CD4-positive, alpha-beta T cell (primary cell): ENCODE measurements at regions not wholly inside any gene's neighbourhood (a gene's known extent, or its start where the extent isn't known, plus 50 kb on each side); places are given as distances from the start of the nearest gene placed in this dataset.

Source experiments
- ATAC-seq: fragments of 200-7000 bp; cut with Tn5 transposase; one replicate; pipeline ENCODE4 v1.10.0; 2022; ENCODE audit warnings: mild to moderate bottlenecking; ENCODE audit not compliant: poor library complexity
- CTCF ChIA-PET: fragments of 350-600 bp; sonication (Branson Sonifier 250); formaldehyde crosslinking; loops from one replicate; lab custom pipeline; 2021; ENCODE audit warnings: antibody characterized with exemption, inconsistent platforms; lab: Charles Lee
- POLR2A ChIA-PET: fragments of 350-600 bp; sonication (Branson Sonifier 250); formaldehyde crosslinking; loops from one replicate; lab custom pipeline; 2021; ENCODE audit warnings: antibody characterized with exemption, inconsistent platforms; lab: Charles Lee
- DNase-seq, 14 experiments: peaks; one replicate each; pipeline ENCODE4 v3.0.0-alpha.2; 2013 to 2020; ENCODE audit warnings: mixed read lengths in 2 of 14
- H3K27ac ChIP-seq, 2 donors: one replicate each; pipeline versions ENCODE4 v1.5.1 to v1.7.0; 2013; ENCODE audit warnings: low read length in 2 of 2, low read depth in 1 of 2, mild to moderate bottlenecking in 1 of 2
- H3K27me3 ChIP-seq, 2 experiments: 1 replicate in 1 of 2; 2 replicates in 1 of 2; pipeline versions ENCODE4 v1.6.1 to v1.7.0; 2013; ENCODE audit warnings: low read length in 2 of 2, control low read depth in 1 of 2, mild to moderate bottlenecking in 1 of 2, moderate library complexity in 1 of 2; ENCODE audit not compliant: insufficient read depth in 2 of 2, control insufficient read depth in 1 of 2
- H3K36me3 ChIP-seq: one replicate; pipeline ENCODE4 v1.6.1; 2013; ENCODE audit warnings: low read length, control low read depth; ENCODE audit not compliant: insufficient read depth
- H3K4me1 ChIP-seq: one replicate; pipeline ENCODE4 v1.6.1; 2013; ENCODE audit warnings: low read length, control low read depth; ENCODE audit not compliant: insufficient read depth
- H3K4me3 ChIP-seq: one replicate; pipeline ENCODE4 v1.5.1; 2013; ENCODE audit warnings: mild to moderate bottlenecking, low read length, moderate library complexity
- H3K9me3 ChIP-seq, 2 experiments: 1 replicate in 1 of 2; 2 replicates in 1 of 2; pipeline versions ENCODE4 v1.6.1 to v1.7.0; 2013; ENCODE audit warnings: low read length in 2 of 2, mild to moderate bottlenecking in 2 of 2, control low read depth in 1 of 2, moderate library complexity in 1 of 2; ENCODE audit not compliant: control insufficient read depth in 1 of 2, insufficient read depth in 1 of 2
- H3K27ac Mint-ChIP-seq: one replicate; pipeline ENCODE4 v1.8.0; 2020; ENCODE audit warnings: mixed read lengths
- H3K27me3 Mint-ChIP-seq: one replicate; pipeline ENCODE4 v1.8.0; 2021; ENCODE audit warnings: mixed read lengths
- H3K36me3 Mint-ChIP-seq: one replicate; pipeline ENCODE4 v1.8.0; 2021; ENCODE audit warnings: low read depth, mixed read lengths
- H3K4me1 Mint-ChIP-seq: one replicate; pipeline ENCODE4 v1.8.0; 2021; ENCODE audit warnings: low read depth, mixed read lengths
- H3K4me3 Mint-ChIP-seq: one replicate; pipeline ENCODE4 v1.8.0; 2020; ENCODE audit warnings: mild to moderate bottlenecking, mixed read lengths
- H3K9me3 Mint-ChIP-seq: one replicate; pipeline ENCODE4 v1.8.0; 2020; ENCODE audit warnings: mixed read lengths
- intact Hi-C, 2 experiments: fragments of 100-400 bp; cut with DNase I in 1 of 2; cut with micrococcal nuclease in 1 of 2; formaldehyde crosslinking; loops; one replicate each; pipeline versions ENCODE4 v1.15.1 to v1.9.0; 2023 to 2025; cut with DNase I, micrococcal nuclease
- TF ChIP-seq, protein P1 (sequence below): fragments of 200-600 bp; IDR thresholded peaks from one replicate; pipeline ENCODE4 v1.8.0; 2022; ENCODE audit warnings: antibody characterized with exemption, mild to moderate bottlenecking

DNA sequence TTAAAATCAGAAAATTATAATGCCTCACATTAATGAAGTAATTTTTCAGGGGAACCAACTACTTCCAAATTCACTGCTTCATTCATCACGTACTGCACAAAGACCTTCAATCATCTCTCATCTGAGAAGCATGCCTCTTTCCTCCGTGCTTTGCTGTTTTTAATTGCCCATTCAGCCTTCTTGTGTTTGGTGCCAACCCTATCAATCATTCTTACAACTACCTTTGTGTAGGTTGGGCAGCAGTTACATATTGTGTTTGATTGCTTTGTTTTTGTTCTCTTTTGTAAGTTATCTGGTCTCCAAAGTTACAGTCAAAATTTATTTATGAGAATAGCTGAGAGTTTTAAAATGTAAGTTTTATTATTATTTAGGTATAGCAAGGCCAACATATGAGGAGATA, 549.0 kb upstream of the SLC8A1 start:
- Mint-ChIP-seq H3K27ac (no peak overlapping the region), H3K36me3 (no peaks in the 10 kb centered on the region), H3K9me3 (peaks cover 4% of the 10 kb centered on the region), H3K27me3 (no peaks in the 10 kb centered on the region), H3K4me1 (no peaks in the 10 kb centered on the region), H3K4me3 (no peak overlapping the region)
- ChIA-PET POLR2A (no interaction called here), CTCF (no interaction called here)
- no peak overlapping the region for H3K4me3 ChIP-seq
- TF ChIP-seq, protein P1, sequence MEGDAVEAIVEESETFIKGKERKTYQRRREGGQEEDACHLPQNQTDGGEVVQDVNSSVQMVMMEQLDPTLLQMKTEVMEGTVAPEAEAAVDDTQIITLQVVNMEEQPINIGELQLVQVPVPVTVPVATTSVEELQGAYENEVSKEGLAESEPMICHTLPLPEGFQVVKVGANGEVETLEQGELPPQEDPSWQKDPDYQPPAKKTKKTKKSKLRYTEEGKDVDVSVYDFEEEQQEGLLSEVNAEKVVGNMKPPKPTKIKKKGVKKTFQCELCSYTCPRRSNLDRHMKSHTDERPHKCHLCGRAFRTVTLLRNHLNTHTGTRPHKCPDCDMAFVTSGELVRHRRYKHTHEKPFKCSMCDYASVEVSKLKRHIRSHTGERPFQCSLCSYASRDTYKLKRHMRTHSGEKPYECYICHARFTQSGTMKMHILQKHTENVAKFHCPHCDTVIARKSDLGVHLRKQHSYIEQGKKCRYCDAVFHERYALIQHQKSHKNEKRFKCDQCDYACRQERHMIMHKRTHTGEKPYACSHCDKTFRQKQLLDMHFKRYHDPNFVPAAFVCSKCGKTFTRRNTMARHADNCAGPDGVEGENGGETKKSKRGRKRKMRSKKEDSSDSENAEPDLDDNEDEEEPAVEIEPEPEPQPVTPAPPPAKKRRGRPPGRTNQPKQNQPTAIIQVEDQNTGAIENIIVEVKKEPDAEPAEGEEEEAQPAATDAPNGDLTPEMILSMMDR: no peak
- H3K36me3 ChIP-seq: no peaks in the 10 kb centered on the region
- no peaks in the 10 kb centered on the region for H3K4me1 ChIP-seq
- peaks cover 0 to 8% of the 10 kb centered on the region in 2 experiments for H3K9me3 ChIP-seq
- no peak overlapping the region for H3K27ac ChIP-seq
- H3K27me3 ChIP-seq: no peaks in the 10 kb centered on the region
- no peak for ATAC-seq
- intact Hi-C loops: no loop called here
- no peak for DNase-seq

DNA sequence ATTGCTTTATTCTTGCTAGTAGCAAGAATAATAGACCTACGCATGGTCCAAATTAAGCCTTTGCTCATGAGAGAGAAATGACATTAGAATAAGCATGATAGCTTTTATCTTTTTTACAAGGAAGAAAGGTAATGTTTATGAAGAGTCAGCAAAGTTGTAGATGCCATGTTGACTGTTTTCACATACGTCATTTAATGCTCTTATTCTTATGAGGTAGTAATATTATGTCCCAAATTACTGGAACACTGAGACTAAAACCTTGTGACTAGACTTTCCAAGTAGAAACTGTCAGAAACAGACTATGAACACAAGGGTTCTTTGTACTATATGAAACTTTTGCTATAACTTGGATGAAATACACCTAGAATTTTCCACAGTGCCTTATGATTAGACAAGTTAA, 552.8 kb upstream of the SLC8A1 start:
- Histone ChIP-seq H3K36me3 (no peaks in the 10 kb centered on the region), H3K27me3 (no peaks in the 10 kb centered on the region), H3K9me3 (peaks cover 0 to 5% of the 10 kb centered on the region in 2 experiments), H3K4me1 (no peaks in the 10 kb centered on the region), H3K27ac (no peak overlapping the region), H3K4me3 (no peak overlapping the region)
- CTCF ChIA-PET: no interaction called here
- TF ChIP-seq, protein P1: no peak
- intact Hi-C loops: no loop called here
- no peaks in the 10 kb centered on the region for H3K4me1 Mint-ChIP-seq
- no peaks in the 10 kb centered on the region for H3K27me3 Mint-ChIP-seq
- H3K4me3 Mint-ChIP-seq: no peak overlapping the region
- POLR2A ChIA-PET: no interaction called here
- DNase-seq: no peak
- H3K27ac Mint-ChIP-seq: no peak overlapping the region
- H3K9me3 Mint-ChIP-seq: peaks cover 7% of the 10 kb centered on the region
- no peak for ATAC-seq
- no peaks in the 10 kb centered on the region for H3K36me3 Mint-ChIP-seq

DNA sequence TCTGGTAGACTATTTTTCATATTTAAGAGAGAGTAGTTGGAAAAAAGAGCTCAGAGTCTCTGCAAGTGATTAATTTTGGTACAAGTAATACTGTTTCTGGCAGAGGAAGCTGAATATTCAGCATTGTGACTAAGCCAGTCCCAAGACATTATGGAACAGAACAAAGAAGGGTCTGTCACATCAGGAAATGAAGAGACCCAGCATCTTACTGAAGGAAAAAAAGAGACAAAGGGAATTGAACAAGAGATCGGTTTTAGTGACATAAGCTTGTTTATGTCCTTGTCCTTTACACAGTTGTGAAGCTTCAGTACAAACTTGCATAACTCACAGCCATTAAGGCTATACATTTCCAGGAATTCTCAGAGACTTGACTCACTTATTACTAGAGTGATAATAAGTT, 568.5 kb upstream of the SLC8A1 start:
- no peaks in the 10 kb centered on the region for H3K36me3 ChIP-seq
- no peak overlapping the region for H3K4me3 ChIP-seq
- ATAC-seq (no peak), DNase-seq (no peak)
- ChIA-PET POLR2A (no interaction called here), CTCF (no interaction called here)
- intact Hi-C loops: no loop called here
- no peaks in the 10 kb centered on the region for H3K27me3 ChIP-seq
- peaks cover 0 to 9% of the 10 kb centered on the region in 2 experiments for H3K9me3 ChIP-seq
- TF ChIP-seq, protein P1: no peak
- no peak overlapping the region for H3K4me3 Mint-ChIP-seq
- H3K27ac ChIP-seq: no peak overlapping the region
- H3K9me3 Mint-ChIP-seq: no peaks in the 10 kb centered on the region
- H3K27ac Mint-ChIP-seq: no peak overlapping the region
- H3K27me3 Mint-ChIP-seq: no peaks in the 10 kb centered on the region
- H3K4me1 ChIP-seq: no peaks in the 10 kb centered on the region
- no peaks in the 10 kb centered on the region for H3K36me3 Mint-ChIP-seq
- H3K4me1 Mint-ChIP-seq: no peaks in the 10 kb centered on the region
